IPS DF 6.9 (cell line): ENCODE measurements at regions not wholly inside any gene's neighbourhood (a gene's known extent, or its start where the extent isn't known, plus 50 kb on each side); places are given as distances from the start of the nearest gene placed in this dataset.

Experiments
- DNase-seq: peaks from one replicate; pipeline ENCODE4 v3.0.0-alpha.2; 2013; ENCODE audit warnings: low read depth, low spot score
- H3K27ac ChIP-seq: one replicate; pipeline ENCODE4 v1.5.1; 2013; ENCODE audit warnings: low read length, control low read depth
- H3K27me3 ChIP-seq: 2 replicates; pipeline ENCODE4 v1.6.1; 2013; ENCODE audit warnings: mild to moderate bottlenecking, low read length; ENCODE audit not compliant: control insufficient read depth, insufficient read depth
- H3K36me3 ChIP-seq: 2 replicates; pipeline ENCODE4 v1.6.1; 2013; ENCODE audit warnings: low read length; ENCODE audit not compliant: control insufficient read depth, insufficient read depth
- H3K4me1 ChIP-seq: 2 replicates; pipeline ENCODE4 v1.6.1; 2013; ENCODE audit warnings: low read length; ENCODE audit not compliant: control insufficient read depth, insufficient read depth
- H3K4me3 ChIP-seq: 2 replicates; pipeline ENCODE4 v1.5.1; 2013; ENCODE audit warnings: mild to moderate bottlenecking, low read length
- H3K9me3 ChIP-seq: 2 replicates; pipeline ENCODE4 v1.6.1; 2013; ENCODE audit warnings: low read length, inconsistent platforms; ENCODE audit not compliant: control insufficient read depth, insufficient read depth
- WGBS: extraction: QIAGEN DNeasy Blood & Tissue Kit; methylation state at CpG from one replicate; pipeline ENCODE4 v1.1.7; 2013; ENCODE audit warnings: mixed read lengths, missing lambda C conversion rate; ENCODE audit not compliant: insufficient read length, insufficient coverage; 5-methylcytosine and 5-hydroxymethylcytosine counted together

DNA sequence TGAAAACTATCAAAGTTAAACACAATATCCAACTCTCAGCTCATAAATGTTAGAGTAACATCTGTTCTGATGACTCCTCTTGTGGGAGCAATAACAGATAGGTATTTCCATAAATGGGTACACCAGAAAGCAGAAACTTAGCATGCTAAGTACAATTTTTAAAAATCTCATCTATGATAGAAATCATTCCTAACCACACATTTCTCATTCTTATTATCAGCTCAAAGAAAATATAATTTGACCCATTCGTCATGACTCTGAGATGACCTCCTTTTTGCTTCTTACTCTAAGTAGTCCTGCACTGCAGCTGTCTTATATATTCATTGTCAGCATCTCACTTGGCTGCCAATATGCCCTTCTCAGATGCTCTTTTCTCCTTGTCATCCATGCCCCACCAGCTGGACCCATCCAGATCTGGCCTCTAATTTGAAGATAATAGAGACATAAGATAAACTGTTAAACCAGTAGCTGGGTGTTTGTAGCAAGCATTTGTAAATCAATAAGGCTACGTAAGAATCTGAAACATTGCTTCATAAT is 298.3 kb downstream of the KCNS3 start:
- DNase-seq: no peak
- no peaks in the 10 kb centered on the region for H3K27me3 ChIP-seq
- H3K27ac ChIP-seq: no peak overlapping the region
- H3K9me3 ChIP-seq: no peaks in the 10 kb centered on the region
- H3K4me1 ChIP-seq: no peaks in the 10 kb centered on the region
- no peaks in the 10 kb centered on the region for H3K36me3 ChIP-seq
- WGBS: no CpG with 5 or more reads among the region's 2 CpGs
- H3K4me3 ChIP-seq: no peak overlapping the region

DNA sequence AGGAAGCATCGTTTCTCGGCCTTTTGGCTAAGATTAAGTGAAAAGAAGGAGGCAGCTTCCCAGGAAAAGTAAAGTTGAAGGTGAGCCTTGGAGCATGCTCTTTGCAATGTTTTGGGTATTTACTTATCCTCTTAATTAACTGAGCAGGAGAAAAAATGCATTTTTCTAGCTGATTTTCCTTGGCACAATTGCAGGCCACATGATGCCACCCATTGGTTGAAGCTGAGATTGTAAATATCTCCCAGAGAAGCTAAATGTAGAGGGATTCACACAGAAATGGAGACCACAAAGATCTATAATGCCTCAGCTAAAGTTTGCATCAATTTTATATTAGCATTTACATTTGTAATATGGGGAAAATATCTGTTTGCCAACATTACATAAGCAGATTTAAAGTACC is 294.1 kb downstream of the KCNS3 start:
- Histone ChIP-seq H3K27me3 (no peaks in the 10 kb centered on the region), H3K4me3 (no peak overlapping the region), H3K4me1 (no peaks in the 10 kb centered on the region; the same call in 1 of the 2 replicates), H3K9me3 (no peaks in the 10 kb centered on the region), H3K36me3 (0 out of 2 replicates have a peak, but pooled peaks cover 4% of the 10 kb centered on the region), H3K27ac (no peak overlapping the region)
- no peak for DNase-seq
- no CpG with 5 or more reads among the region's 2 CpGs for WGBS

DNA sequence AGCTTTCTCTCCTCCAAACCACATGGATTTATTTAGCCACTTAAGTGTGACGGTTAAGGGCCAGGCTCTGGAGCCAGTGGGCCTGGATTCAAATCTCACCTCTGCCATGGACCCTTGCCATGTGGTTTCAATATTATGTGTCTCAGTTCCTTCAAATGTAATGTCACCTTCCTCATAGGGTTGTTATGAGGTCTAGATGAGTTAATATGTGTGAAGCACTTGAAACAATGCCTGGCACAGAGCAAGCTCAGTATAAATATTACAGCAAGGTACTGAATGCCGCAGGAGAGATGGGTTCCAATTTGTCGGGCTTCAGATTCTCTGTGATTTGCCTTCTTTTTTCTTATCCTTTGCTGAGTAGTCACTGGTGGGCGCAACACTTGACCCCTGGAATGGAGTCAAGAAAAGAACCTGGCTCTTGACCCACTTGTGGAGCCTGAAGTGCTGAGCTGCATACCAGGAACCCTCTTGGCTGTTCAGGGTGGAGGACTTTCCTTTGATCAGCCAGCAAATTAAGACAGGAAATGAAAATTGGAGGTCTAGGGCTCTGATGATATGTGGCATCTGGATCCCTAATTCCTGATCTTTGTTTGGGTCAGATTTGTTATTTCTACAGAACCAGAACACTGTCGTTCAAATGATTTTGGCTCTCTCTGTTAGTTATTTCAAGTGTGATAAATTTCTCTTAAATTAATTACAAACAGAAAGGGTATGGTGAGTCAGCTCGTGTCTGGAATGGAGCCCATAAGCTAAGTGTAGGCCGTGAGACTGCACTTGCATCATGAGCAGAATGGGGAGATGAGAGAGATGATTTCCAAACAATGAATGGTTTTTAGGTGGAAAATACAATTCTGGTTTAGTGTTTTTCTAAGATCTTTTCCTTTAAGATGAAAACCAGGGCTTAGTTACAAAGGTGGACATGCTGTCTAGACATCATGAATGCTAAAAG is 293.0 kb downstream of the KCNS3 start:
- H3K27ac ChIP-seq: no peak overlapping the region
- WGBS: no CpG with 5 or more reads among the region's 7 CpGs

DNA sequence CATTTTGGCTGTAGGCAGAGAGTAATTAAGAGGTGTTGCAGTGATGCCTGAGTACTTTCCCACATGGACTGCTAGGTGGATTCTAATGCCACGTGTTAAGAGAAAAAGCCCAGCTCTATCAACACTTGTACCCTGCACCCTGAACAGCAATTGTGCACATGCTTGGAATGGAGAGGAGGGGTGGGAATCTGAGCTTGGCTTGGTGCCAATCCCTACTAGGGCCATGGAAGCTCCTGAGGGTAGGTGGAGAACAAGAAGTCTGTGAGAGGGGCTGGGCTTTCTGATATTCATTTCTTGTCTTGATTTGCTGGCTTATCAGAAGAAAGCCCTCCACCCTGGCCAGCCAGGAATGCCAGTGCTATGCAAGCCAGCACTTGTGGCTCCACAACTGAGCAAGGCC is 292.2 kb downstream of the KCNS3 start:
- DNase-seq: no peak
- H3K9me3 ChIP-seq: no peaks in the 10 kb centered on the region
- H3K36me3 ChIP-seq: 0 out of 2 replicates have a peak, but pooled peaks cover 4% of the 10 kb centered on the region
- no peaks in the 10 kb centered on the region; the same call in 1 of the 2 replicates for H3K4me1 ChIP-seq
- no peak overlapping the region for H3K4me3 ChIP-seq
- WGBS: no CpG with 5 or more reads among the region's 1 CpG
- no peaks in the 10 kb centered on the region for H3K27me3 ChIP-seq
- H3K27ac ChIP-seq: no peak overlapping the region

More for the DNA sequence above, 293.0 kb downstream of the KCNS3 start:
- Histone ChIP-seq H3K4me3 (no peak overlapping the region), H3K4me1 (no peaks in the 10 kb centered on the region; the same call in 1 of the 2 replicates), H3K9me3 (no peaks in the 10 kb centered on the region), H3K27me3 (no peaks in the 10 kb centered on the region), H3K36me3 (0 out of 2 replicates have a peak, but pooled peaks cover 4% of the 10 kb centered on the region)
- DNase-seq: no peak

DNA sequence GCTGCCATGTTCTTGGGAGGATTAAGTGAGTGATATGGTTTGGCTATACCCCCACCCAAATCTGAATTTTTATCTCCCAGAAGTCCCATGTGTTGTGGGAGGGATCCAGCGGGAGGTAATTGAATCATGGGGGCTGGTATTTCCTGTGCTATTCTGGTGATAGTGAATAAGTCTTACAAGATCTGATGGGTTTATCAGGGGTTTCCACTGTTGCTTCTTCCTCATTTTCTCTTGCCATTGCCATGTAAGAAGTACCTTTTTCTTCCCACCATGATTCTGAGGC is 291.4 kb downstream of the KCNS3 start:
- Histone ChIP-seq H3K36me3 (0 out of 2 replicates have a peak, but pooled peaks cover 4% of the 10 kb centered on the region), H3K4me3 (no peak overlapping the region), H3K4me1 (no peaks in the 10 kb centered on the region; the same call in 1 of the 2 replicates), H3K27me3 (no peaks in the 10 kb centered on the region), H3K27ac (no peak overlapping the region), H3K9me3 (no peaks in the 10 kb centered on the region)
- DNase-seq: no peak
- WGBS: no CpG with 5 or more reads among the region's 1 CpG

DNA sequence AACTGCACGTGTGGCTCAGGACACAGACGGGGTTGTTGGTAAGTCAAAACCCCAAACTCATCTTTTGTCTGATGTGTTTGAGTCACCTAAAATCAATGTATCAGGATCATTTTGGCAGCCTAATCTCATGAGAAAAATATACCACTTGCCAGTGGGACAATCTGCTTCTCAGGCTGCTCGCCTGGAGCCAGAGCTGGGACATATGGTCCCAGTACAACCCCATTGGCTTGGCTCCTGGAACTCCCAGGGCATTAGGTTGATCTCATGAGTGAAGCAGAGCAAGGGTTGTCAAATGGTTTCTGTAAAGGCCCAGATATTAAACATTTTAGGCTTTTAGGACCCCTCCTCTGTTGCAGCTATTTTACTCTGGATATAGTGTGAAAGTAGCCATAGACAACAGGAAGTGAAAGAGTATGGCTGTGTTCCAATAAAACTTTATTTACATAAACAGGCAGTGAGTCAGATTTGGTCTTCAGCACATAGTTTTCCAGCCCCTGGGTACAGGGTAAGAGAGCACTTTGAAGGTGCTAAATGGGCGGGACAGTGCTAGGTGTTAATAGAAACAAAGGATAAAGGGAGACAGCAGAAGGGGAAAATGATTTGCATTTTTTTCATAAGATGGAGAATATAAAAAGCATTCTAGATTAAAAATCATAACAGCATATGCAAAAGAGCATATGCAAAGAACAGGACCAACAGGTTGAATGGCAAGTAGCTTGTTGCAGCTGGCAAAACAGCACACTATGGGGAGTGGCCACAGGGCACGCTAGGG is 290.8 kb downstream of the KCNS3 start:
- H3K9me3 ChIP-seq: no peaks in the 10 kb centered on the region
- DNase-seq: no peak
- WGBS: no CpG with 5 or more reads among the region's 5 CpGs
- H3K27ac ChIP-seq: no peak overlapping the region
- 0 out of 2 replicates have a peak, but pooled peaks cover 4% of the 10 kb centered on the region for H3K36me3 ChIP-seq
- H3K27me3 ChIP-seq: no peaks in the 10 kb centered on the region
- no peak overlapping the region for H3K4me3 ChIP-seq
- H3K4me1 ChIP-seq: no peaks in the 10 kb centered on the region; the same call in 1 of the 2 replicates

DNA sequence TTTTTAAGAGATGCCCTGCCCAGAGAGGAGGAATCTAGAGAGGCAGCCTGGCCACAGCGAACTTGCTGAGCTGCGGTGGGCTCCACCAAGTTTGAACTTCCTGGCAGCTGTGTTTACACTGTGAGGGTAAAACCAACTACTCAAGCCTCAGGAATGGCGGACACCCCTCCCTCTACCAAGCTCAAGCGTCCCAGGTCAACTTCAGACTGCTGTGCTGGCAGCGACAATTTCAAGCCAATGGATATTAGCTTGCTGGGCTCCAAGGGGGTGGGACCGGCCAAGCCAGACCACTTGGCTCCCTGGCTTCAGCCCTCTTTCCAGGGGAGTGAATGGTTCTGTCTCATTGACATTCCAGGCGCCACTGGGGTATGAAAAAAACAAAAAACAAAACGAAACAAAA is 289.4 kb downstream of the KCNS3 start:
- Histone ChIP-seq H3K9me3 (no peaks in the 10 kb centered on the region), H3K36me3 (0 out of 2 replicates have a peak, but pooled peaks cover 4% of the 10 kb centered on the region), H3K4me3 (no peak overlapping the region), H3K27me3 (no peaks in the 10 kb centered on the region), H3K4me1 (no peaks in the 10 kb centered on the region; the same call in 1 of the 2 replicates), H3K27ac (no peak overlapping the region)
- no peak for DNase-seq
- no CpG with 5 or more reads among the region's 8 CpGs for WGBS

DNA sequence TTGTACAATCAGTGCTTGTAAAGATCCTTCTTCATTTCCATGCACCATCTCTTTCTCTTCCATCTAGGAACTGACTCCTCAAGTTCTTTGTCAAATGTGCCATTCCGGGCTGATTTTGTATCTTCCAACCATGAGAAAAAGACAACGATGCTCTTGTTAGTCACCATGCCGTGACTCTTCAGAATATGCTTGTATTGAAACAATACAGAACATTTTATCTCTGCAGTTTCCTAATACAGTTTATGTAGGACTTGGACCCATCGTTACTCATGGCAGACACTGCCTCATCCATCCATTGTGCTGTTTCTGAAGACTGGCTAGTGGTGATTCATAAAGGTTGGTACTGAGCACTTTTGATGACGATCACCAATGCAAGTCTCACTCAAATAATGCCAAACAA is 283.2 kb downstream of the KCNS3 start:
- Histone ChIP-seq H3K9me3 (no peaks in the 10 kb centered on the region), H3K27ac (no peak overlapping the region), H3K4me1 (no peaks in the 10 kb centered on the region), H3K27me3 (no peaks in the 10 kb centered on the region), H3K4me3 (no peak overlapping the region), H3K36me3 (no peaks in the 10 kb centered on the region)
- WGBS: no CpG with 5 or more reads among the region's 5 CpGs
- no peak for DNase-seq

DNA sequence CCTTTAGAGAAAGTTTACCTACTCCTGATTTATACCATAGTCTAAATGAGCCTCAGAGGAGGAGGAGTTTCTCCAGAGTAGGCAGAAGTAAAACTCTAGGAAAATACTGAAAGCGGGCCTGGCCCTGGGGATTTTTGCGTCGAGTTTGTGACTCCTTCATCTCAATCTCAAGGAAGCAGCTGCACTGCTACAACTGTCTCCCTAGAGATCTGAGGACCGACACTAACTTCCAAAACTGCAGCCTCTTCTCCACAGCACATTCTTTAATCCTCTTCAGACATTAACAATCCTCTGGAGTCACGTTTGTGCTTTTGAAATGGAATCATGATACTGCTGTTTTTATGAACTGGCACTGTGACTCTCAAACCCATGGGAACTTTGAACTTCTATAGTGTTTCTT is 281.4 kb downstream of the KCNS3 start:
- H3K36me3 ChIP-seq: no peaks in the 10 kb centered on the region
- no peaks in the 10 kb centered on the region for H3K27me3 ChIP-seq
- H3K27ac ChIP-seq: no peak overlapping the region
- H3K9me3 ChIP-seq: no peaks in the 10 kb centered on the region
- H3K4me1 ChIP-seq: no peaks in the 10 kb centered on the region
- DNase-seq: no peak
- WGBS: no CpG with 5 or more reads among the region's 5 CpGs
- H3K4me3 ChIP-seq: no peak overlapping the region

DNA sequence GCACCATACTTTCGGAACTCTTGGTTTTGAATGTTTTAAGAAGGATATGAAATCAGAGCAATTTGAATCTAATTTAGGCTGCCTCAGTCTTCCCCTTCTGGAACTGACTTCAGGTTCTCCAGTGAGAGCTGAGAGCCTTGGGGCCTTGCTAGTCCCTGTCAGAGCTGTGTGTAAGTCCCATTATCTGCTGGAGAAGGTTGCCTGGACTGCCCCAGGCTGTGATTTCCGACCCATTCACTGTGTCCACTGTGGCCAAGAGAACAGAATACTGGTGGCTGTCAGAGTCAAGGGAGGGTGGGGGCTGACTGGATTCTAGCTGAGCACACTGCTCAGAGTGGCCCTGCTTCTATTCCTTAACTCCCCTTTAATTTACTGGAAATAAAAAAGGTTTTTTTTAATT is 278.0 kb downstream of the KCNS3 start:
- H3K27me3 ChIP-seq: no peaks in the 10 kb centered on the region
- H3K4me1 ChIP-seq: no peaks in the 10 kb centered on the region
- H3K9me3 ChIP-seq: no peaks in the 10 kb centered on the region
- no peak overlapping the region for H3K27ac ChIP-seq
- H3K36me3 ChIP-seq: no peaks in the 10 kb centered on the region
- DNase-seq: no peak
- WGBS: no CpG with 5 or more reads among the region's 2 CpGs
- H3K4me3 ChIP-seq: no peak overlapping the region
